Activated CD4-positive, alpha-beta T cell treated with anti-CD3 and anti-CD28 coated beads, Interleukin-2, amount 10 ng/mL, durations not matched to agents 24 days and 14 days (primary cell): ENCODE measurements at regions not wholly inside any gene's neighbourhood (a gene's known extent, or its start where the extent isn't known, plus 50 kb on each side); places are given as distances from the start of the nearest gene placed in this dataset.

Experiments
- DNase-seq: peaks from one replicate; pipeline ENCODE4 v3.0.0; 2022
- H3K27ac Mint-ChIP-seq: one replicate; pipeline ENCODE4 v1.8.0; 2022; ENCODE audit warnings: mild to moderate bottlenecking, mixed read lengths
- H3K27me3 Mint-ChIP-seq: one replicate; pipeline ENCODE4 v1.8.0; 2022; ENCODE audit warnings: mixed read lengths
- H3K36me3 Mint-ChIP-seq: one replicate; pipeline ENCODE4 v1.8.0; 2022; ENCODE audit warnings: low read depth, mild to moderate bottlenecking, mixed read lengths
- H3K4me1 Mint-ChIP-seq: one replicate; pipeline ENCODE4 v1.8.0; 2021; ENCODE audit warnings: mixed read lengths
- H3K4me3 Mint-ChIP-seq: one replicate; pipeline ENCODE4 v1.8.0; 2022; ENCODE audit warnings: mild to moderate bottlenecking, moderate library complexity, mixed read lengths
- H3K9me3 Mint-ChIP-seq: one replicate; pipeline ENCODE4 v1.8.0; 2021; ENCODE audit warnings: mixed read lengths
- intact Hi-C: fragments of 100-400 bp; cut with micrococcal nuclease; formaldehyde crosslinking; loops from one replicate; pipeline ENCODE4 v1.15.1; 2023

- intact Hi-C loops: loop anchor here (2.0 kb wide), 1 partner anchor 15 kb away; no protein-coding TSS in a partner anchor
- Mint-ChIP-seq H3K36me3 (peaks cover 11% of the 10 kb centered on the region), H3K27ac (peak overlapping the region; percentile 97), H3K4me1 (peaks cover 57% of the 10 kb centered on the region), H3K4me3 (peak overlapping the region; percentile 92), H3K27me3 (no peaks in the 10 kb centered on the region), H3K9me3 (no peaks in the 10 kb centered on the region)
- DNase-seq: peak; percentile 74
Observed at GRCh38 chr6:25035512-25036435, 100.0 kb upstream of the RIPOR2 start.

GRCh38 chr6:25036461-25036860, 100.7 kb upstream of the RIPOR2 start:
- intact Hi-C loops: no loop called here
- Mint-ChIP-seq H3K4me3 (peak overlapping the region; percentile 92), H3K27me3 (no peaks in the 10 kb centered on the region), H3K4me1 (peaks cover 64% of the 10 kb centered on the region), H3K27ac (peak overlapping the region; percentile 97), H3K36me3 (peaks cover 11% of the 10 kb centered on the region), H3K9me3 (no peaks in the 10 kb centered on the region)
- DNase-seq: no peak

GRCh38 chr6:25038300-25038699, 102.5 kb upstream of the RIPOR2 start:
- H3K4me1 Mint-ChIP-seq: peaks cover 76% of the 10 kb centered on the region
- H3K4me3 Mint-ChIP-seq: no peak overlapping the region
- H3K27me3 Mint-ChIP-seq: no peaks in the 10 kb centered on the region
- no peak for DNase-seq
- H3K36me3 Mint-ChIP-seq: peaks cover 9% of the 10 kb centered on the region
- H3K27ac Mint-ChIP-seq: peak overlapping the region; percentile 34
- H3K9me3 Mint-ChIP-seq: no peaks in the 10 kb centered on the region
- intact Hi-C loops: no loop called here

GRCh38 chr6:25038999-25039398, 103.2 kb upstream of the RIPOR2 start:
- H3K27ac Mint-ChIP-seq: peak overlapping the region; percentile 34
- H3K4me1 Mint-ChIP-seq: peaks cover 75% of the 10 kb centered on the region
- H3K27me3 Mint-ChIP-seq: no peaks in the 10 kb centered on the region
- peak overlapping the region; percentile 94 for H3K4me3 Mint-ChIP-seq
- intact Hi-C loops: no loop called here
- peak; percentile 71 for DNase-seq
- H3K9me3 Mint-ChIP-seq: no peaks in the 10 kb centered on the region
- H3K36me3 Mint-ChIP-seq: peaks cover 9% of the 10 kb centered on the region

- Mint-ChIP-seq H3K9me3 (no peaks in the 10 kb centered on the region), H3K4me3 (peak overlapping the region; percentile 94), H3K36me3 (peaks cover 9% of the 10 kb centered on the region), H3K27me3 (no peaks in the 10 kb centered on the region), H3K27ac (peak overlapping the region; percentile 97), H3K4me1 (peaks cover 59% of the 10 kb centered on the region)
- peak; percentile 76 for DNase-seq
- intact Hi-C loops: loop anchor here (1.0 to 5.0 kb wide), 6 partner anchors 9 to 97 kb away; no protein-coding TSS in a partner anchor
Observed at GRCh38 chr6:25041485-25042035, 105.8 kb upstream of the RIPOR2 start.

GRCh38 chr6:25042036-25042521, 106.3 kb upstream of the RIPOR2 start:
- no peaks in the 10 kb centered on the region for H3K27me3 Mint-ChIP-seq
- no peaks in the 10 kb centered on the region for H3K9me3 Mint-ChIP-seq
- H3K4me1 Mint-ChIP-seq: peaks cover 56% of the 10 kb centered on the region
- peaks cover 9% of the 10 kb centered on the region for H3K36me3 Mint-ChIP-seq
- DNase-seq: peak; percentile 80
- H3K4me3 Mint-ChIP-seq: peak overlapping the region; percentile 94
- H3K27ac Mint-ChIP-seq: peak overlapping the region; percentile 97
- intact Hi-C loops: loop anchor here (2.0 to 5.0 kb wide), 2 partner anchors 29 to 35 kb away; no protein-coding TSS in a partner anchor

GRCh38 chr6:25042536-25042935, 106.8 kb upstream of the RIPOR2 start:
- Mint-ChIP-seq H3K4me1 (peaks cover 56% of the 10 kb centered on the region), H3K27me3 (no peaks in the 10 kb centered on the region), H3K9me3 (no peaks in the 10 kb centered on the region), H3K36me3 (peaks cover 9% of the 10 kb centered on the region), H3K27ac (peak overlapping the region; percentile 97), H3K4me3 (peak overlapping the region; percentile 94)
- intact Hi-C loops: loop anchor here (2.0 to 5.0 kb wide), 2 partner anchors 28 to 35 kb away; no protein-coding TSS in a partner anchor
- DNase-seq: peak; percentile 73

- H3K4me3 Mint-ChIP-seq: peak overlapping the region; percentile 94
- peaks cover 4% of the 10 kb centered on the region for H3K36me3 Mint-ChIP-seq
- intact Hi-C loops: loop anchor here (2.0 to 5.0 kb wide), 2 partner anchors 28 to 36 kb away; no protein-coding TSS in a partner anchor
- H3K4me1 Mint-ChIP-seq: peaks cover 55% of the 10 kb centered on the region
- peak overlapping the region; percentile 97 for H3K27ac Mint-ChIP-seq
- H3K27me3 Mint-ChIP-seq: no peaks in the 10 kb centered on the region
- no peak for DNase-seq
- H3K9me3 Mint-ChIP-seq: peaks cover 3% of the 10 kb centered on the region
Observed at GRCh38 chr6:25042984-25043725, 107.4 kb upstream of the RIPOR2 start.

- DNase-seq: no peak
- H3K27ac Mint-ChIP-seq: no peak overlapping the region
- H3K27me3 Mint-ChIP-seq: no peaks in the 10 kb centered on the region
- H3K9me3 Mint-ChIP-seq: peaks cover 3% of the 10 kb centered on the region
- no peaks in the 10 kb centered on the region for H3K36me3 Mint-ChIP-seq
- intact Hi-C loops: loop anchor here (2.0 to 5.0 kb wide), 2 partner anchors 27 to 37 kb away; no protein-coding TSS in a partner anchor
- H3K4me3 Mint-ChIP-seq: no peak overlapping the region
- H3K4me1 Mint-ChIP-seq: peaks cover 49% of the 10 kb centered on the region
Observed at GRCh38 chr6:25043892-25044291, 108.1 kb upstream of the RIPOR2 start.

- peaks cover 3% of the 10 kb centered on the region for H3K9me3 Mint-ChIP-seq
- intact Hi-C loops: no loop called here
- H3K27me3 Mint-ChIP-seq: no peaks in the 10 kb centered on the region
- no peaks in the 10 kb centered on the region for H3K36me3 Mint-ChIP-seq
- no peak for DNase-seq
- no peak overlapping the region for H3K27ac Mint-ChIP-seq
- H3K4me3 Mint-ChIP-seq: no peak overlapping the region
- H3K4me1 Mint-ChIP-seq: peaks cover 44% of the 10 kb centered on the region
Observed at GRCh38 chr6:25046942-25047341, 111.2 kb upstream of the RIPOR2 start.

- Mint-ChIP-seq H3K27ac (peak overlapping the region; percentile 92), H3K4me1 (peaks cover 49% of the 10 kb centered on the region), H3K9me3 (peaks cover 6% of the 10 kb centered on the region), H3K4me3 (peak overlapping the region; percentile 71), H3K27me3 (no peaks in the 10 kb centered on the region), H3K36me3 (no peaks in the 10 kb centered on the region)
- DNase-seq: peak; percentile 83
- intact Hi-C loops: loop anchor here (1.0 to 2.0 kb wide), 2 partner anchors 9 to 16 kb away; no protein-coding TSS in a partner anchor
Observed at GRCh38 chr6:25050356-25050755, 114.6 kb upstream of the RIPOR2 start.

- Mint-ChIP-seq H3K36me3 (no peaks in the 10 kb centered on the region), H3K4me1 (peaks cover 55% of the 10 kb centered on the region), H3K27ac (peak overlapping the region; percentile 92), H3K4me3 (peak overlapping the region; percentile 71), H3K9me3 (peaks cover 12% of the 10 kb centered on the region), H3K27me3 (no peaks in the 10 kb centered on the region)
- intact Hi-C loops: loop anchor here (2.0 kb wide), 1 partner anchor 16 kb away; no protein-coding TSS in a partner anchor
- DNase-seq: no peak
Observed at GRCh38 chr6:25051083-25051482, 115.3 kb upstream of the RIPOR2 start.

GRCh38 chr6:25052181-25052580, 116.4 kb upstream of the RIPOR2 start:
- no peaks in the 10 kb centered on the region for H3K27me3 Mint-ChIP-seq
- intact Hi-C loops: no loop called here
- H3K36me3 Mint-ChIP-seq: peaks cover 2% of the 10 kb centered on the region
- no peak for DNase-seq
- H3K27ac Mint-ChIP-seq: peak overlapping the region; percentile 4
- H3K9me3 Mint-ChIP-seq: peaks cover 12% of the 10 kb centered on the region
- peaks cover 59% of the 10 kb centered on the region for H3K4me1 Mint-ChIP-seq
- H3K4me3 Mint-ChIP-seq: no peak overlapping the region
